GM18873 (cell line): ENCODE measurements at regions not wholly inside any gene's neighbourhood (a gene's known extent, or its start where the extent isn't known, plus 50 kb on each side); places are given as distances from the start of the nearest gene placed in this dataset.
"Not testable (repeated sequence)": the region's sequence is repeated elsewhere in the genome, so short reads cannot be mapped to it uniquely, and the experiment has no call there.

Experiments used
- ATAC-seq: cut with Tn5 transposase; IDR thresholded peaks from one replicate; pipeline ENCODE4 v1.9.1; 2021; ENCODE audit warnings: mild to moderate bottlenecking, moderate library complexity, moderate number of reproducible peaks; ENCODE audit not compliant: unreplicated experiment, low FRiP score

DNA sequence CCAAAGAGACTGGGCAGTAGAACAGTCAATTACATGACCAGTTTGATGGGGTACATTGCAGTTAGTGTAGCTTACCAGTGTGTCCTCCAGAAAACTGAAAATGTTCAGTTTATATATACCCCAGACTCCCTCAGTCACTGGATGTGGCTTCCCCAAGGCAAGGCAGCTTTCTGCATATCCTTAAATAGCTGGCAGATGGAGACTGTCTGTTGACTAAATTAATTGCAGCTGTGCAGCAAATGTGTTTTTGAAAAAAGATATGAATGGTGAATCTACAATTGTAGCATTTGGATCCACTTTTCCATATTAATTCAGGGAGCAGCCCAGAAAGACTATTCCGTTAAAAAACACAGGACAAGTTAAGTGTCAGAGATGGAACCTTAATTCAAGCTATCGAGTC lies 565.1 kb upstream of the CCDC179 start:
- no peak for ATAC-seq

DNA sequence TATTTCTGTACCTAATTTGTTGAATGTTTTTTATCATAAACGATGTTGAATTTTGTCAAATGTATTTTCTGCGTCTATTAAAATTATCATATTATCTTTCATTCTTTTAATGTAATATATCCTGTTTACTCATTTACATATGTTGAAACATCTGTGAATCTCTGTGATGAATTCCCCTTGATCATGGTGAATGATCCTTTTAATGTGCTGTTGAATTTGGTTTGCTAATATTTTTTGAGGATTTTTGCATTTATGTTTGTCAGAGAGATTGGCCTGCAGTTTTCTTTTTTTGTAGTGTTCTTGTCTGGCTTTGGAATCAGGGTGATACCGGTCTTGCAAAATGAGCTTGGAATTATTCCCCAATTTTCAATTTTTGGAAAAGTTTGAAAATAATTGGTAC lies 569.3 kb upstream of the CCDC179 start:
- ATAC-seq, result no peak

- ATAC-seq, result no peak
Observed at GRCh38 chr11:23453522-23453921, 593.2 kb upstream of the CCDC179 start.

DNA sequence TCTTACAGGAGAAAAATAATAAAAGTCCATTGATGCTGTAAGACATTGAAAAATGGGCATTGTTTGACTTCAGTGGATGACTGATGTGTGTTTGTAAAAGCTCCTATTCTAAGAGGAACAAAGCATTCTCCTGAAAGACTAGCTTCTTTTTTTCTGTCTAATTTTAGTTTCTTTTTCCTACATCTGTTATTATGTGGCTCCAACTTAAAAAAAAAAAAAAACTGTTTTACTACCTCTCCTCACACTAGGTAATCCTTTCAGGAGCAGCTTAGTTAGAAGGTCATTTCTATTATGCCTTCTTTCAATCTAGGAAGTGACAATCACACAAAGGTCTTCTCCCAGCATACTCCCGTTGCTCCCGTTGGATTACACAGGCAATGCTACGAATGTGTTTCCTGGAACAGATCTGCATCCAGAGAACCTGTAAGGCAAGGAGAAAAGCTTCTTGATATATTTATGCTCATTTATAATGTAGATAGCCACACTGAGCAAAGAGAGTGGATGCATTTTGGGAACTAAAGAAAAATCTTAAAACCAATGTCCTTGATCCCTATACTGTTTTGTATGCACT lies 595.1 kb upstream of the CCDC179 start:
- no peak for ATAC-seq

DNA sequence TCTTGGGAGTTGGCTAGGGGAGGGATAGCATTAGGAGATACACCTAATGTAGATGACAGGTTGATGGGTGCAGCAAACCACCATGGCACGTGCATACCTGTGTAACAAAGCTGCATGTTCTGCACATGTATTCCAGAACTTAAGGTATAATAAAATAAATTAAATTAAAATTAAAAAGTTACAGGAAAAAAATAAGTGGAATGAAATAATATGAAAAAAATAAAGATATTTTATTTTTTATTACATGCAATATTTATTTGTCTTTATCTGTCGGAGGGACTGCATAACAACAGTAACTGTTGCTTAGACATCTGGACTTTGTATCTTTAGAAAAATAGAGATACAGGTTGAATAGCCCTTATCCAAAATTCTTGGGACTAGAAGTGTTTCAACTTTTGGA lies 597.4 kb upstream of the CCDC179 start:
- no peak for ATAC-seq

- ATAC-seq, result no peak
Observed at GRCh38 chr11:23471878-23472277, 611.6 kb upstream of the CCDC179 start.

- ATAC-seq, result no peak
Observed at GRCh38 chr11:23473782-23474181, 613.5 kb upstream of the CCDC179 start.

DNA sequence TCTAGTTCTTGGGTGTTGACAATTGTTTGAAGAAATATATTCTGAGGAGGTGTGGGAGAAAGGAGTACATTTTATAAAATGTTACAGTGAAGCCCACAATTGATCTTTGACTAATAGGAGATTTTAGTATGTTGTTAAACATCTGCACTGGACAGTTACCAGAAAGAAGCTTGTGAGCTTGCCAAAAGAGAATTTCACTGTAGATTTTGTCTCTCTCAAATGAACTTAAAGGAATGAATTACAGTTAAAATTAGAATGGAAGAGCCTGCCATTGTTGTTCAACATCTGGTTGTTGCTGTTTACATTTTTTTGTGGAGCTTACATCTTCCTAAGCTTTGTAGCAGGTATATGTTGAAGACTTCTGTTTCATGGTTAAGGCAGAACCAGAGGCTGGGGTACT lies 620.5 kb upstream of the CCDC179 start:
- no peak for ATAC-seq

GRCh38 chr11:23484146-23484545 lies 623.9 kb upstream of the CCDC179 start:
- ATAC-seq, result not testable (repeated sequence)

DNA sequence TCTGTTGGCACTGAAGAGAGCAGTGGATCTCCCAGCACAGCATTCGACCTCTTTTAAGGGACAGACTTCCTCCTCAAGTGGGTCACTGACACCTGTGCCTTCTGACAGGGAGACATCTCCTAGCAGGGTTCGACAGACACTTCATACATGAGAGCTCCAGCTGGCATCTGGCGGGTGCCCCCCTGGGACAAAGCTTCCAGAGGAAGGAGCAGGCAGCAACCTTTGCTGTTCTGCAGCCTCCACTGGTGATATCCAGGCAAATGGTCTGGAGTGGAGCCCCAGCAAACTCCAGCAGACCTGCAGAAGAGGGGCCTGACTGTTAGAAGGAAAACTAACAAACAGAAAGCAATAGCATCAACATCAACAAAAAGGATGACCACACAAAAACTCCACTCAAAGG lies 624.3 kb upstream of the CCDC179 start:
- not testable (repeated sequence) for ATAC-seq

- ATAC-seq, result no peak
Observed at GRCh38 chr11:23490557-23491235, 630.4 kb upstream of the CCDC179 start.

GRCh38 chr11:23494981-23495380 lies 634.7 kb upstream of the CCDC179 start:
- ATAC-seq, result no peak

GRCh38 chr11:23496340-23496739 lies 636.1 kb upstream of the CCDC179 start:
- ATAC-seq, result no peak

- no peak for ATAC-seq
Observed at GRCh38 chr11:23497040-23497439, 636.8 kb upstream of the CCDC179 start.

DNA sequence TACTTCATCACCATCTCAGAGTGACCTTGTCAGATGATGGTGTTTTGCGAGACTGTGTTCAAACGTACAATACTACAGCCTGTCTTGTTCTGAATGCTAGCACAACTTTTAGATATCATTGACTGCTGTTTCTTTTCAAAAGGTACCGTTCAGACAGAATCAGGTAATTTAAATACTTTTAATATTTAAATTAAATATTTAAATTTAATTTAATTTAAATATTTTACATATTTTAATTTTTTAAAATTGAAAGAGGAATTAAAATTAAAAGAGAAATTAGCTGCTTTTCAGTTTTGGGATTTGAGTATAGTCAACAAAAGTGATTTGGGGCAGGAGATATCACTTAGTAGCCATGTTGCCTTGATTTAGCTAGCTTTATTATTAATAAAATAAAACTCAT lies 642.1 kb upstream of the CCDC179 start:
- no peak for ATAC-seq

- no peak for ATAC-seq
Observed at GRCh38 chr11:23502826-23503225, 642.6 kb upstream of the CCDC179 start.

GRCh38 chr11:23509023-23509422 lies 648.7 kb upstream of the CCDC179 start:
- no peak for ATAC-seq

GRCh38 chr11:23509821-23510220 lies 649.5 kb upstream of the CCDC179 start:
- no peak for ATAC-seq

DNA sequence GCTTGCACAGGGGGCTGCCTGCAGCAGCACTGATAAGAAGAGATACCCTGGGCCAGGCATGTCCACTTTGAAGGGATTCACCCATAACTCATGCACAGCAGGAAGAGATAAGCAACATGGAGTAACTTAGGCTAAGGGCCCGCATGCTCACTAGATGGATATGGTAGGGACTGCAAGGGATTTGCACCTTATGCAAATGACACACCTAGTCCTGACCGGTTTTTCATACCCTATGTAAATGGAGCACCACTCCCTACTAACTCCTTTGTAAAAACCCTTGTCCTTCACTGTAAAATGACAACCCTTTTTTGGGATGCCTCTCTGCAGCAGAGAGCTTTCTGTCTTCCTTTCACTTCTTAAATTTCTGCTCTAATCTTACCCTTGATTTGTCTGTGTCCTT lies 658.9 kb upstream of the CCDC179 start:
- ATAC-seq, result no peak

DNA sequence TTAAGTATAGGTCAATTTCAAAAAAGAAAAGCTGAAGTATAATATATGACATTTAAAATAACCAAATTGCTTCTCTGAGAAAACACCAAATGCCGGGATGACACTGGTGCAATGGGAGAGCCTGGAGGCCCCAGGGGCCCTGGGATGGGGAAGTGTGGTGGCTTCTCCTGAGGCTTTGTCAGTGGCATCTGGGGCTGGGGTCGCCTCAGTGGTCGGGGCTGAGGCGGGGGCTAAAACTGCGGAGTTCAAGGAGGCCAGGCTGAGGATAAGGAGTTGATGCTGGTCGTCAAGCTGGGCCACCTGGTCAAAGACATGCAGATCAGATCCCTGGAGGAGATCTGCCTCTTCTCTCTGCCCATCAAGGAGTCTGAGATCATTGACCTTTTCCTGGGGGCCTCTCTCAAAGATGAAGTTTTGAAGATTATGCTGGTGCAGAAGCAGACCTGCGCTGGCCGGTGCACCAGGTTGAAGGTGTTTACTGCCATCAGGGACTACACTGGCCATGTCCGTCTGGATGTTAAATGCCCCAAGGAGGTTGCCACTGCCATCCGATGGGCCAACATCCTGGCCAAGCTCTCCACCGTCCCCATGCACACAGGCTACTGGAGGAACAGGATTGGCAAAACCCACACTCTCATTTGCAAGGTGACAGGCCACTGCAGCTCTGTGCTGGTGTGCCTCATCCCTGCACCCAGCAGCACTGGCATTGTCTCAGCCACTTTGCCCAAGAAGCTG lies 660.1 kb upstream of the CCDC179 start:
- ATAC-seq, result no peak

DNA sequence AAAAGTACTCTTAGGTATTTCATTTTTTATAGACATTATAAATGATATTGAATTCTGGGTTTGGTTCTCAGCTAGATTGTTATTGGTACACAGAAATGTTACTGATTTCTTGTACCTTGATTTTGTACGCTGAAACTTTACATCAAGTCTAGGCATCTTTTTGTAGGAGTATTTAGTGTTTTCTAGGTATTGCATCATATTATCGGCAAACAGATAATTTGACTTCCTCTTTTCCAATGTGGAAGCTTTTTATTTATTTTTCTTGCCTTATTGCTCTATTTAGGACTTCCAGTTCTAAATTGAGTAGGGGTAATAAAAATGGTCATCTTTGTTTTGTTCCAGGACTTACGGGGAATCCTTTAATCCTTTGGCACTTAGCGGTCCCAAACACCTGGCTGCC lies 676.6 kb upstream of the CCDC179 start:
- no peak for ATAC-seq

- ATAC-seq, result no peak
Observed at GRCh38 chr11:23539556-23539955, 679.3 kb upstream of the CCDC179 start.
